HepG2 (cell line): ENCODE measurements at regions not wholly inside any gene's neighbourhood (a gene's known extent, or its start where the extent isn't known, plus 50 kb on each side); places are given as distances from the start of the nearest gene placed in this dataset.

ENCODE experiments used
- ARID4A ChIP-seq: sonication (generic); formaldehyde crosslinking; IDR thresholded peaks from 2 replicates; pipeline ENCODE4 v1.5.0; 2020; ENCODE audit warnings: mild to moderate bottlenecking, missing genetic modification reagents, borderline replicate concordance
- CTCF ChIP-seq: sonication (generic); formaldehyde crosslinking; IDR thresholded peaks from 2 replicates; pipeline ENCODE4 v1.5.0; 2020; ENCODE audit warnings: mild to moderate bottlenecking, missing genetic modification reagents, moderate library complexity
- ELF1 ChIP-seq: sonication (generic); formaldehyde crosslinking; IDR thresholded peaks from 2 replicates; pipeline ENCODE4 v1.4.0; 2020; ENCODE audit warnings: missing genetic modification reagents
- EZH2 ChIP-seq: conservative IDR thresholded peaks from 2 replicates; pipeline ENCODE4 v1.6.1; 2012; ENCODE audit warnings: mild to moderate bottlenecking, low read depth, low read length, moderate library complexity
- FOSL1 ChIP-seq: sonication (generic); formaldehyde crosslinking; IDR thresholded peaks from 2 replicates; pipeline ENCODE4 v1.9.0; 2021; ENCODE audit warnings: missing genetic modification reagents, borderline replicate concordance
- HDAC6 ChIP-seq: fragments of 200-600 bp; sonication (generic); IDR thresholded peaks from 2 replicates; pipeline ENCODE4 v1.7.0; 2017; ENCODE audit warnings: mild to moderate bottlenecking, antibody characterized with exemption, low read length, low read depth
- MIER3 ChIP-seq: IDR thresholded peaks from 2 replicates; pipeline ENCODE4 v1.6.1; 2016; ENCODE audit warnings: missing compliant biosample characterization, borderline replicate concordance
- MYC ChIP-seq: sonication (generic); formaldehyde crosslinking; IDR thresholded peaks from 2 replicates; pipeline ENCODE4 v1.9.0; 2021; ENCODE audit warnings: missing genetic modification reagents, borderline replicate concordance
- RFX5 ChIP-seq: IDR thresholded peaks from 2 replicates; pipeline ENCODE4 v1.6.1; 2011; ENCODE audit warnings: low read depth, low read length, improper control_type of control experiment
- SCMH1 ChIP-seq: sonication (generic); formaldehyde crosslinking; IDR thresholded peaks from 2 replicates; pipeline ENCODE4 v1.9.0; 2021; ENCODE audit warnings: missing genetic modification reagents, mild to moderate bottlenecking, borderline replicate concordance
- YY1 ChIP-seq: IDR thresholded peaks from 2 replicates; pipeline ENCODE4 v1.6.1; 2011; ENCODE audit warnings: low read length, low read depth, moderate library complexity, mild to moderate bottlenecking; ENCODE audit not compliant: insufficient read depth, insufficient replicate concordance
- ZBTB2 ChIP-seq: sonication (generic); formaldehyde crosslinking; IDR thresholded peaks from 2 replicates; pipeline ENCODE4 v1.8.0; 2022; ENCODE audit warnings: low read depth, missing genetic modification reagents
- ZNF792 ChIP-seq: IDR thresholded peaks from 2 replicates; pipeline ENCODE4 v1.6.1; 2016

- no peak for TF ChIP-seq YY1
- no peak for TF ChIP-seq ZNF792 (CRISPR knock-in tag)
- no peak for TF ChIP-seq HDAC6
- peak; percentile 32 for TF ChIP-seq CTCF (CRISPR knock-in tag)
- TF ChIP-seq MYC = no peak
- TF ChIP-seq EZH2 = no peak
- no peak for TF ChIP-seq MIER3 (CRISPR knock-in tag)
- no peak for TF ChIP-seq ZBTB2
- no peak for TF ChIP-seq ELF1
- no peak for TF ChIP-seq SCMH1 (CRISPR knock-in tag)
- no peak for TF ChIP-seq FOSL1 (CRISPR knock-in tag)
- TF ChIP-seq ARID4A = no peak
- no peak for TF ChIP-seq RFX5
Measured at GRCh38 chrX:83759872-83760271, 101.1 kb upstream of the CYLC1 start.
